Activated naive CD4-positive, alpha-beta T cell treated with anti-CD3 and anti-CD28 coated beads, Interleukin-2, amount 50 U/mL, for 72 hours (primary cell): ENCODE measurements at regions not wholly inside any gene's neighbourhood (a gene's known extent, or its start where the extent isn't known, plus 50 kb on each side); places are given as distances from the start of the nearest gene placed in this dataset.
"Not testable (repeated sequence)": the region's sequence is repeated elsewhere in the genome, so short reads cannot be mapped to it uniquely, and the experiment has no call there.

ENCODE experiments used
- ATAC-seq, 2 donors: fragments of 150-1000 bp; cut with Tn5 transposase; 2 replicates each; pipeline ENCODE4 v1.10.0; 2021; ENCODE audit warnings: mild to moderate bottlenecking in 2 of 2, moderate library complexity in 2 of 2
- DNase-seq, 2 donors: peaks; one replicate each; pipeline ENCODE4 v3.0.0; 2021 to 2022; ENCODE audit warnings: low spot score in 2 of 2
- H3K27ac Mint-ChIP-seq, 2 donors: one replicate each; pipeline ENCODE4 v1.8.0; 2022; ENCODE audit warnings: mild to moderate bottlenecking in 2 of 2, mixed read lengths in 2 of 2
- H3K36me3 Mint-ChIP-seq, 2 donors: one replicate each; pipeline ENCODE4 v1.8.0; 2022; ENCODE audit warnings: mixed read lengths in 2 of 2
- H3K9me3 Mint-ChIP-seq, 2 donors: one replicate each; pipeline ENCODE4 v1.8.0; 2022; ENCODE audit warnings: mixed read lengths in 2 of 2

- no peak overlapping the region for H3K27ac Mint-ChIP-seq
- DNase-seq = no peak
- H3K36me3 Mint-ChIP-seq = no peaks in the 10 kb centered on the region
- no peaks in the 10 kb centered on the region for H3K9me3 Mint-ChIP-seq
- no peak for ATAC-seq
Measured at GRCh38 chr12:5295151-5295550, 136.8 kb upstream of the NTF3 start.

DNA sequence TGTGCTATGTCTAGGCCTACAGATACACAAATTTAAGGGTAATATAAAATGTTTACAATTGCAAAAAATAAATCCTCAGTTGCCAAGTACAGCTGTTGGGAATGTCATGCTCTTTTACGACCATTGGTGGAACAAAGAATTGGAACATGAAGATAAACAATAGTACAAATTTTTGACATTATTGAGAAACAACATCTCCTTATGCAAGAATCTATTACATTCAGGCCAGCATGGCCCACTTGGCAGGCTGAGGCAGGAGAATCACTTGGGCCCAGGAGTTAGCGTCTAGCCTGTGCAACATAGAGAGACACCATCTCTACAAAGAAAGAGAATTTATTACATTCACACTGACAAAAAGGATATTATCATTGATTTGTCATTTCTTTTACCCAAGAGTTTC is 135.9 kb upstream of the NTF3 start:
- no peak for ATAC-seq
- no peak for DNase-seq
- Mint-ChIP-seq H3K27ac (no peak overlapping the region), H3K9me3 (no peaks in the 10 kb centered on the region), H3K36me3 (no peaks in the 10 kb centered on the region)

GRCh38 chr12:5301539-5301938 is 130.4 kb upstream of the NTF3 start:
- H3K36me3 Mint-ChIP-seq = no peaks in the 10 kb centered on the region
- no peak overlapping the region for H3K27ac Mint-ChIP-seq
- H3K9me3 Mint-ChIP-seq = no peaks in the 10 kb centered on the region
- ATAC-seq = no peak
- no peak for DNase-seq

DNA sequence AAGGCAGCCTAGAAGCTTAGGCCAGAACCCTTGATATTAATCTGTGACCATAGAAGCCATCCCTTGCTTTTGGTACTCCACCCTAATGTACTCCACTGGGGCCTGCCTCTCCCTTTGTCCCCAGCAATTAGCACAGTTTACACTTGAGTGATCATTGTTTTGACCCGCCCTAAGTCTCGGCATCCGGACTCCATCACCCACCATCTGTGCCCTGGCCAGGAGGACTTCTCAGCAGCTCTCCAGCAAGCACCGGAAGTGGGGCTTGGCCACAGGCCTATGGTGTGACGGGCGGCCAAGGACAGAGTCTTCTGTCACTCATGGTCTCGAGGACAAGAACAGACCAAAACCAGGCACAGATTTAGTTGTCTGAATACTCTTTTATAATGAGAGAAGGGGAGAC is 126.5 kb upstream of the NTF3 start:
- no peak for DNase-seq
- H3K36me3 Mint-ChIP-seq = no peaks in the 10 kb centered on the region
- H3K9me3 Mint-ChIP-seq = no peaks in the 10 kb centered on the region
- ATAC-seq = no peak
- no peak overlapping the region for H3K27ac Mint-ChIP-seq

DNA sequence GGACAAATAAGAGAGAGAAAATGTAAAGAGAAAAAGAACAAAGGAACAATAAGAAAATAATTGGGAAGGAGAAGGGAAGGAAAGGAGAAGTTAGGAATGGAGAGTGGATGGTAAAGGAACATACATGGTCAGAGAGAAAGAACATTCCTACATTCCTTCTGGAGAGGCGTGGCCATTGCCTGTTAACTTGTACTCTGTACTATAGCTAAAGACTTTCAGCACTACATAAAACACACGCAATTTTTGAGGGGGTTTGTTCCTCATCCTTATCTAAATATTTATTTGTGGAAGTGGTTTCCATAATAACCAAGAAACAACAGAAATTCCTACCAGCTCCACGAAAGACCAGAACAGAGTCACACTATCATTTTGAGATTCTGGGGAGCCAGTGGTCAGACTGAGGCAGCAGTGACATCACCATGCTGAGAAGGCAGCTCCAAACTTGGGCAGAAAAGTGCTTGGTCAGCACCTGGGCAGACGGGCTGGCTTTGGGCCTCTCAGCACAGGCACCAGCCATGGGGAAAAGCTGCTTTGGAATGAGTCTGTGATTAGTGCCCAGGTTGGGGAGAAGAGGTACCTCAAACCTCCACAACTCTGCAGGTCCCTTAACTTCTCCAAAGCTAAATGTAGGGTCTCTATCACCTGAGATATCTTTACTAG is 125.9 kb upstream of the NTF3 start:
- no peaks in the 10 kb centered on the region for H3K36me3 Mint-ChIP-seq
- DNase-seq (no peak), ATAC-seq (no peak)
- H3K9me3 Mint-ChIP-seq = no peaks in the 10 kb centered on the region
- no peak overlapping the region for H3K27ac Mint-ChIP-seq

- Mint-ChIP-seq H3K36me3 (no peaks in the 10 kb centered on the region), H3K9me3 (no peaks in the 10 kb centered on the region), H3K27ac (no peak overlapping the region)
- DNase-seq (no peak), ATAC-seq (no peak)
Measured at GRCh38 chr12:5307065-5307464, 124.8 kb upstream of the NTF3 start.

- Mint-ChIP-seq H3K9me3 (no peaks in the 10 kb centered on the region), H3K36me3 (no peaks in the 10 kb centered on the region), H3K27ac (no peak overlapping the region)
- DNase-seq = no peak
- ATAC-seq = no peak
Measured at GRCh38 chr12:5308216-5308615, 123.7 kb upstream of the NTF3 start.

- no peaks in the 10 kb centered on the region for H3K36me3 Mint-ChIP-seq
- ATAC-seq = no peak
- no peak for DNase-seq
- H3K9me3 Mint-ChIP-seq = no peaks in the 10 kb centered on the region
- H3K27ac Mint-ChIP-seq = no peak overlapping the region
Measured at GRCh38 chr12:5308996-5309395, 122.9 kb upstream of the NTF3 start.

DNA sequence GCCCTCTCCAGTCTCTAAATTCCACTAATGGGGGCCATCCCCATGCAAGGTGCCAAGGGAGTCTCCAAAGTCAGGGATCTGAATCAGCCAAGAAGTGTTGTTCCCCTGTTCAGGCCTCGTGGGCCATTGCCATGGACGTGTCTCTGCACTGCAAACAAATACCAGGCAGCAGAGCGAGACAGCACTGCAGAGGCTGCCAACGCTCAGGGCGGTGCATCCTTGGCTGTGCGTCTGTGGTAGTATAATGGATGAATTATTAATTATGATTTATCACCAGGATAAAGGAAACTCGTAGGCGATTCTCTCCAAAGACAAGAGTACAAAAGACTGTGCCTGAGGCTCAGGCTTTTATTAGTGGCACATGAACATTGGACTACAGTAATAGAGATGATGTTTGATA is 122.3 kb upstream of the NTF3 start:
- no peaks in the 10 kb centered on the region for H3K9me3 Mint-ChIP-seq
- DNase-seq (no peak), ATAC-seq (no peak)
- no peak overlapping the region for H3K27ac Mint-ChIP-seq
- H3K36me3 Mint-ChIP-seq = no peaks in the 10 kb centered on the region

- ATAC-seq (no peak), DNase-seq (no peak)
- Mint-ChIP-seq H3K9me3 (peaks cover 0 to 2% of the 10 kb centered on the region in 2 donors), H3K27ac (no peak overlapping the region), H3K36me3 (no peaks in the 10 kb centered on the region)
Measured at GRCh38 chr12:5310151-5310550, 121.8 kb upstream of the NTF3 start.

GRCh38 chr12:5317556-5317955 is 114.4 kb upstream of the NTF3 start:
- Mint-ChIP-seq H3K9me3 (peaks cover 6 to 21% of the 10 kb centered on the region in 2 donors), H3K27ac (no peak overlapping the region), H3K36me3 (no peaks in the 10 kb centered on the region)
- ATAC-seq (no peak), DNase-seq (no peak)

DNA sequence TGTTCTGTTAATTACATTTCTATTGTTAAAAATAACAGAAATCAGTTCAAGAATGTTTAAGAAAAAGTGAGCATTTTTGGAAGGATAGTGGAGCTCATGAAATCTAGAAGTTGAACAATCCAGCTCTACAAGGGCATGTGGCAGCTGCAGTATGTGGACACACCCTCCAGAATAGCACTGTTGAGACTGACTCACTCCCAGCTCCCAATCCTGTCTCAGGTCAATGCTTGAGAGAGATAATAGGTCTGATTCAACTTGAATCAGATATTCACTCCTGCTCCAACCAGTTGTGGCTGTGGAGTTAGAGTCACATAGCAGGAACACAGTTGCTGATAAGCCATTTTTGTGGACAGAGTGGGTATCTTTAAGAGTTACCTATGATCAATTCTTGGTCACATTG is 113.0 kb upstream of the NTF3 start:
- no peak overlapping the region for H3K27ac Mint-ChIP-seq

GRCh38 chr12:5328669-5329517 is 103.0 kb upstream of the NTF3 start:
- DNase-seq (no peak), ATAC-seq (no peak)
- H3K9me3 Mint-ChIP-seq = peaks cover 8 to 10% of the 10 kb centered on the region in 2 donors
- no peak overlapping the region for H3K27ac Mint-ChIP-seq
- H3K36me3 Mint-ChIP-seq = no peaks in the 10 kb centered on the region

More for the DNA sequence above, 113.0 kb upstream of the NTF3 start:
- no peak for DNase-seq
- peaks cover 13 to 24% of the 10 kb centered on the region in 2 donors for H3K9me3 Mint-ChIP-seq
- no peaks in the 10 kb centered on the region for H3K36me3 Mint-ChIP-seq
- ATAC-seq = no peak

- Mint-ChIP-seq H3K36me3 (no peaks in the 10 kb centered on the region), H3K27ac (no peak overlapping the region), H3K9me3 (no peaks in the 10 kb centered on the region)
- ATAC-seq = no peak
- no peak for DNase-seq
Measured at GRCh38 chr12:5332551-5332950, 99.4 kb upstream of the NTF3 start.

DNA sequence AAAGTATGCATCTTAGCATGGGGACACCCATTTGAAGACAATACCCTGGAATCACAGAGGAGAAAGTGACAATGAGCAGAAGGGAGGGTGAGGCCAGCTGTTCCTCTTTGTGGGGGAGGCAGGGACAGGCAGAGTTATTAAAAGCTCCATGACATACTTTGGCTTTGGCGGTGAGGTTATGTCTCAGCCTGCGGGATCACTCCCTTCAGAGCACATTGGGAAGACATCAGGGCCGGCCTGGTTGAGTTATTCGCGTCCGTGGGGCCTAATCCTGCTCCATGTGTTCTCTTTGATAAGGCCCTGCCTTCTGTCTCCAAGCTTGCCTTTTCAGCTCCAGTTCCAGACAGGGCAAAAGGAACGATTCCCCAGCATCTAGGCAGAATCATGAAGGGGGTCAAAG is 98.8 kb upstream of the NTF3 start:
- H3K9me3 Mint-ChIP-seq = no peaks in the 10 kb centered on the region
- H3K27ac Mint-ChIP-seq = no peak overlapping the region
- no peaks in the 10 kb centered on the region for H3K36me3 Mint-ChIP-seq
- ATAC-seq (no peak), DNase-seq (no peak)

DNA sequence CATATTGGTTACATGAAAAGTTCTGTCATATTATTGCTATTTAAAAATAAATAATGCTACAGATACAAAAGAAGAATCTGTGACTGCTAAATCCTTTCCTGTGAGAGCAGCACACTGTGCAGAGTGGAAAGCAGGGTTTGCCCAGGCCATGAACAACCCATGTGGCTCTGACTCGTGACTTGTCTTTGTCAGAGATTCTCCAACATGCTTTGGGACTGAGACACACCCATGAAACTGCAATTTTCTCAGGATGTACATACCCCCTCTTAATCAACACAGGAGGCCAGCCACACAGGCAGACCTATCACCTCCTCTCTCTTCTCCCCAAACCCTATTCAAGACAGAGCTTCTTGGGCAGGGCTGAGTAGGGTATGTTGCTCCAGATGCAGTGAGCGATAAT is 96.8 kb upstream of the NTF3 start:
- no peak overlapping the region for H3K27ac Mint-ChIP-seq
- no peak for ATAC-seq

GRCh38 chr12:5341086-5341485 is 90.8 kb upstream of the NTF3 start:
- H3K36me3 Mint-ChIP-seq, H3K9me3 Mint-ChIP-seq, H3K27ac Mint-ChIP-seq, DNase-seq, ATAC-seq: not testable (repeated sequence)

More for the DNA sequence above, 96.8 kb upstream of the NTF3 start:
- H3K36me3 Mint-ChIP-seq = no peaks in the 10 kb centered on the region
- DNase-seq = no peak
- no peaks in the 10 kb centered on the region for H3K9me3 Mint-ChIP-seq

- peaks cover 0 to 4% of the 10 kb centered on the region in 2 donors for H3K9me3 Mint-ChIP-seq
- no peak for DNase-seq
- no peaks in the 10 kb centered on the region for H3K36me3 Mint-ChIP-seq
- H3K27ac Mint-ChIP-seq = no peak overlapping the region
- ATAC-seq = no peak
Measured at GRCh38 chr12:5343711-5344110, 88.2 kb upstream of the NTF3 start.
